Keratinocyte (primary cell): ENCODE measurements at regions not wholly inside any gene's neighbourhood (a gene's known extent, or its start where the extent isn't known, plus 50 kb on each side); places are given as distances from the start of the nearest gene placed in this dataset.
"Not testable (repeated sequence)": the region's sequence is repeated elsewhere in the genome, so short reads cannot be mapped to it uniquely, and the experiment has no call there.

ENCODE experiments used
- EZH2 ChIP-seq: IDR thresholded peaks from one replicate; pipeline ENCODE4 v1.6.1; 2012; ENCODE audit warnings: inconsistent platforms, mild to moderate bottlenecking, low read length, moderate library complexity
- TF ChIP-seq, protein P1 (sequence below), 3 experiments: IDR thresholded peaks in 1 of 3; conservative IDR thresholded peaks in 1 of 3; optimal IDR thresholded peaks in 1 of 3; 2 replicates in 2 of 3; 3 replicates in 1 of 3; pipeline versions ENCODE3 to v1.5.1; 2011; ENCODE audit warnings: low read length in 3 of 3, mild to moderate bottlenecking in 3 of 3, moderate library complexity in 2 of 3, control low read depth in 1 of 3, inconsistent platforms in 1 of 3; ENCODE audit not compliant: insufficient read depth in 2 of 3; ENCODE audit errors: extremely low read depth in 1 of 3

DNA sequence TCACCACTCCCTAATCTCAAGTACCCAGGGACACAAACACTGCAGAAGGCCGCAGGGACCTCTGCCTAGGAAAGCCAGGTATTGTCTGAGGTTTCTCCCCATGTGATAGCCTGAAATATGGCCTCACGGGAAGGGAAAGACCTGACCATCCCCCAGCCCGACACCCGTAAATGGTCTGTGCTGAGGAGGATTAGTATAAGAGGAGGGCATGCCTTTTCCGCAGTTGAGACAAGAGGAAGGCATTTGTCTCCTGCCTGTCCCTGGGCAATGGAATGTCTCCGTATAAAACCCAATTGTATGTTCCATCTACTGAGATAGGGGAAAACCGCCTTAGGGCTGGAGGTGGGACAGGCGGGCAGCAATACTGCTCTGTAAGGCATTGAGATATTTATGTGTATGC lies 1082.1 kb downstream of the UQCRFS1 start:
- TF ChIP-seq, protein P1, sequence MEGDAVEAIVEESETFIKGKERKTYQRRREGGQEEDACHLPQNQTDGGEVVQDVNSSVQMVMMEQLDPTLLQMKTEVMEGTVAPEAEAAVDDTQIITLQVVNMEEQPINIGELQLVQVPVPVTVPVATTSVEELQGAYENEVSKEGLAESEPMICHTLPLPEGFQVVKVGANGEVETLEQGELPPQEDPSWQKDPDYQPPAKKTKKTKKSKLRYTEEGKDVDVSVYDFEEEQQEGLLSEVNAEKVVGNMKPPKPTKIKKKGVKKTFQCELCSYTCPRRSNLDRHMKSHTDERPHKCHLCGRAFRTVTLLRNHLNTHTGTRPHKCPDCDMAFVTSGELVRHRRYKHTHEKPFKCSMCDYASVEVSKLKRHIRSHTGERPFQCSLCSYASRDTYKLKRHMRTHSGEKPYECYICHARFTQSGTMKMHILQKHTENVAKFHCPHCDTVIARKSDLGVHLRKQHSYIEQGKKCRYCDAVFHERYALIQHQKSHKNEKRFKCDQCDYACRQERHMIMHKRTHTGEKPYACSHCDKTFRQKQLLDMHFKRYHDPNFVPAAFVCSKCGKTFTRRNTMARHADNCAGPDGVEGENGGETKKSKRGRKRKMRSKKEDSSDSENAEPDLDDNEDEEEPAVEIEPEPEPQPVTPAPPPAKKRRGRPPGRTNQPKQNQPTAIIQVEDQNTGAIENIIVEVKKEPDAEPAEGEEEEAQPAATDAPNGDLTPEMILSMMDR (optimal IDR thresholded peaks at IDR 0.05 in 1 of 3, IDR thresholded peaks at IDR 0.05 in 1 of 3, conservative IDR thresholded peaks at IDR 0.05 in 1 of 3; ENCODE audit: extremely low read depth in 1 of 3, insufficient read depth in 2 of 3, low read length in 3 of 3), result not testable (repeated sequence)
- TF ChIP-seq EZH2, result not testable (repeated sequence)
